ENCODE measurements at regions not wholly inside any gene's neighbourhood (a gene's known extent, or its start where the extent isn't known, plus 50 kb on each side); places are given as distances from the start of the nearest gene placed in this dataset.
"Not testable (repeated sequence)": the region's sequence is repeated elsewhere in the genome, so short reads cannot be mapped to it uniquely, and the experiment has no call there.

GRCh38 chr7:149561072-149561471 lies 63.5 kb upstream of the ZNF746 start:
- DNase-seq, result no peak

- DNase-seq, result no peak
Observed at GRCh38 chr7:149559711-149560110, 62.1 kb upstream of the ZNF746 start.

- DNase-seq, result no peak
Observed at GRCh38 chr7:149558149-149558861, 60.7 kb upstream of the ZNF746 start.

GRCh38 chr7:149556525-149556924 lies 58.9 kb upstream of the ZNF746 start:
- DNase-seq, result not testable (repeated sequence)

GRCh38 chr7:149554821-149555220 lies 57.2 kb upstream of the ZNF746 start:
- DNase-seq, result not testable (repeated sequence)

- DNase-seq, result not testable (repeated sequence)
Observed at GRCh38 chr7:149553991-149554390, 56.4 kb upstream of the ZNF746 start.

GRCh38 chr7:149552799-149553198 lies 55.2 kb upstream of the ZNF746 start:
- DNase-seq, result no peak
